Putamen (tissue), 1 donor: ENCODE measurements at regions not wholly inside any gene's neighbourhood (a gene's known extent, or its start where the extent isn't known, plus 50 kb on each side); places are given as distances from the start of the nearest gene placed in this dataset.
"Not testable (repeated sequence)": the region's sequence is repeated elsewhere in the genome, so short reads cannot be mapped to it uniquely, and the experiment has no call there.

ENCODE experiments used
- DNase-seq: peaks from one replicate; pipeline ENCODE4 v3.0.0-alpha.2; 2016; ENCODE audit warnings: low spot score

GRCh38 chr6:28848756-28849155, 75.0 kb downstream of the TRIM27 start:
- DNase-seq: not testable (repeated sequence)
